ENCODE measurements at regions not wholly inside any gene's neighbourhood (a gene's known extent, or its start where the extent isn't known, plus 50 kb on each side); places are given as distances from the start of the nearest gene placed in this dataset.

- TF ChIP-seq POLR2A (IDR thresholded peaks at IDR 0.05; ENCODE audit: extremely low read depth, insufficient read length): no peak
- TF ChIP-seq CTCF (IDR thresholded peaks at IDR 0.05; ENCODE audit: low read depth, low read length): no peak
- no peak for TF ChIP-seq MAX (IDR thresholded peaks at IDR 0.05; ENCODE audit: low read depth, low read length)
Measured at GRCh38 chrX:148389629-148390028, 110.8 kb upstream of the AFF2 start.

Data from NB4 (cell line).